H1 (cell line): ENCODE measurements at regions not wholly inside any gene's neighbourhood (a gene's known extent, or its start where the extent isn't known, plus 50 kb on each side); places are given as distances from the start of the nearest gene placed in this dataset.

ENCODE experiments used
- TF ChIP-seq, protein P1 (sequence below): IDR thresholded peaks from 2 replicates; pipeline ENCODE4 v1.6.1; 2012; ENCODE audit warnings: low read length, inconsistent platforms

DNA sequence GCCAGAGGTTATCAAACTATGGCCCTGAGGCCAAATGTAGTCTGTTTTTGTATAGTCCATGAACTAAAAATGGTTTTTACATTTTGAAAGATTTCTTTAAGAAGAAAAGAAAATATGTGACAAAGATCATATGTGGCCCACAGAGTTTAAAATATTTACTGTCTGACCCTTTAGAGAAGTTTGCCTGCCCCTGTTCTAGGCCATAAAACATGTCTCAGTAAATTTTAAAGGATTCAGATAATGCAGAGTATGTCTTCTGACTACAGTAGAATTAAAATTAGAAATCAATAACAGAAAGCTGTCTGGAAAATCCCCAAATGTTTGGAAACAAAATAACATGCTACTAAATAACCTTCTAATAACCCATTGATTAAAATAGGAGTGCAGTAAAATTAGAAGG lies 86.3 kb downstream of the KCNRG start (continued):
- TF ChIP-seq, protein P1, sequence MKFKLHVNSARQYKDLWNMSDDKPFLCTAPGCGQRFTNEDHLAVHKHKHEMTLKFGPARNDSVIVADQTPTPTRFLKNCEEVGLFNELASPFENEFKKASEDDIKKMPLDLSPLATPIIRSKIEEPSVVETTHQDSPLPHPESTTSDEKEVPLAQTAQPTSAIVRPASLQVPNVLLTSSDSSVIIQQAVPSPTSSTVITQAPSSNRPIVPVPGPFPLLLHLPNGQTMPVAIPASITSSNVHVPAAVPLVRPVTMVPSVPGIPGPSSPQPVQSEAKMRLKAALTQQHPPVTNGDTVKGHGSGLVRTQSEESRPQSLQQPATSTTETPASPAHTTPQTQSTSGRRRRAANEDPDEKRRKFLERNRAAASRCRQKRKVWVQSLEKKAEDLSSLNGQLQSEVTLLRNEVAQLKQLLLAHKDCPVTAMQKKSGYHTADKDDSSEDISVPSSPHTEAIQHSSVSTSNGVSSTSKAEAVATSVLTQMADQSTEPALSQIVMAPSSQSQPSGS = no peak
